WERI-Rb-1 (cell line): ENCODE measurements at regions not wholly inside any gene's neighbourhood (a gene's known extent, or its start where the extent isn't known, plus 50 kb on each side); places are given as distances from the start of the nearest gene placed in this dataset.

Source experiments
- DNase-seq: peaks from one replicate; pipeline ENCODE4 v3.0.0-alpha.2; 2020
- H3K27ac ChIP-seq: fragments of 250-450 bp; sonication (Bioruptor Pico); 2 replicates; pipeline ENCODE4 v1.5.1; 2020; ENCODE audit warnings: mild to moderate bottlenecking, moderate library complexity
- H3K27me3 ChIP-seq: fragments of 250-450 bp; sonication (Bioruptor Pico); 2 replicates; pipeline ENCODE4 v1.5.1; 2021; ENCODE audit warnings: mild to moderate bottlenecking, low read depth, moderate library complexity; ENCODE audit not compliant: insufficient read depth, severe bottlenecking
- H3K36me3 ChIP-seq: fragments of 250-450 bp; sonication (Bioruptor Pico); 2 replicates; pipeline ENCODE4 v1.5.1; 2020; ENCODE audit warnings: mild to moderate bottlenecking, moderate library complexity
- H3K4me3 ChIP-seq: 2 replicates; pipeline ENCODE4 v1.5.1; 2011; ENCODE audit warnings: low read depth, mild to moderate bottlenecking, control low read depth, low read length
- H3K9me3 ChIP-seq: fragments of 250-450 bp; sonication (Bioruptor Pico); 2 replicates; pipeline ENCODE4 v1.5.1; 2021; ENCODE audit warnings: mild to moderate bottlenecking, moderate library complexity; ENCODE audit not compliant: severe bottlenecking
- CTCF ChIP-seq: IDR thresholded peaks from 2 replicates; pipeline ENCODE4 v1.5.1; 2011; ENCODE audit warnings: low read depth, mild to moderate bottlenecking, control low read depth, inconsistent platforms, low read length

- Histone ChIP-seq H3K27me3 (no peaks in the 10 kb centered on the region), H3K27ac (no peak overlapping the region), H3K9me3 (no peaks in the 10 kb centered on the region), H3K36me3 (no peaks in the 10 kb centered on the region), H3K4me3 (no peak overlapping the region)
- no peak for TF ChIP-seq CTCF
- no peak for DNase-seq
Observed at GRCh38 chr3:167883452-167883851, 147.9 kb downstream of the SERPINI1 start.

GRCh38 chr3:167882057-167882667, 146.6 kb downstream of the SERPINI1 start:
- no peak for DNase-seq
- Histone ChIP-seq H3K27me3 (no peaks in the 10 kb centered on the region), H3K9me3 (no peaks in the 10 kb centered on the region), H3K27ac (no peak overlapping the region), H3K4me3 (no peak overlapping the region), H3K36me3 (no peaks in the 10 kb centered on the region)
- peak; percentile 19; the same call in 1 of the 2 replicates for TF ChIP-seq CTCF

DNA sequence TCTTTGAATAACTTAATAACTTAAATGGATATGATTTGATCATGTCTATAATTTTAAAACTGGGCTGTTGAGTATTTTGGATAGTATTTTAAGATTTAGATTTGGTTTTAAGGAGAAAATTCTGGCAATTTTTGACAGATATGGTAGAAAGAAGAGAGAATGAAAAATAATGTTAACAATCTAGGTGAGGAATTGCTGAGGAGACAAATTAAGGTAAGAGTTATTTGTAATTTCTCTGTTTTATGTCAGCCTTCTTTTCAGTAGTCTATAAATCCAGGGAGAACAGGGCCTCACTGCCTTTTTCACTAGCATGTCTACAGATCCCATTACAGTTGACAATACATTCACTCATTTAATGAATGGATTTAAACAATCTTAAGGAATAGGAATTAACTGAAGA, 144.7 kb downstream of the SERPINI1 start:
- no peak overlapping the region for H3K4me3 ChIP-seq
- TF ChIP-seq CTCF, result no peak
- H3K9me3 ChIP-seq, result no peaks in the 10 kb centered on the region
- no peaks in the 10 kb centered on the region for H3K36me3 ChIP-seq
- no peak for DNase-seq
- H3K27me3 ChIP-seq, result no peaks in the 10 kb centered on the region
- no peak overlapping the region for H3K27ac ChIP-seq

- TF ChIP-seq CTCF, result no peak
- Histone ChIP-seq H3K9me3 (no peaks in the 10 kb centered on the region), H3K27ac (no peak overlapping the region), H3K36me3 (no peaks in the 10 kb centered on the region), H3K27me3 (no peaks in the 10 kb centered on the region), H3K4me3 (no peak overlapping the region)
- no peak for DNase-seq
Observed at GRCh38 chr3:167876620-167877281, 141.2 kb downstream of the SERPINI1 start.
